SK-N-SH treated with all-trans-retinoic acid at 6 μM for 48 hours (cell line): ENCODE measurements at regions not wholly inside any gene's neighbourhood (a gene's known extent, or its start where the extent isn't known, plus 50 kb on each side); places are given as distances from the start of the nearest gene placed in this dataset.

Experiments used
- ATAC-seq: fragments of 200-7000 bp; cut with Tn5 transposase; 3 replicates; pipeline ENCODE4 v1.9.1; 2020; ENCODE audit warnings: mild to moderate bottlenecking, moderate library complexity
- ARNTL ChIP-seq: fragments of 450-650 bp; formaldehyde crosslinking; IDR thresholded peaks from 2 replicates; pipeline ENCODE4 v1.5.0; 2020; ENCODE audit warnings: low read depth, mild to moderate bottlenecking, moderate library complexity, borderline replicate concordance
- CREB5 ChIP-seq: fragments of 250-450 bp; sonication (Bioruptor Pico); IDR thresholded peaks from 2 replicates; pipeline ENCODE4 v1.5.1; 2020; ENCODE audit warnings: low read depth, mild to moderate bottlenecking, moderate library complexity
- CSDC2 ChIP-seq: fragments of 250-450 bp; sonication (Bioruptor Pico); IDR thresholded peaks from 2 replicates; pipeline ENCODE4 v1.5.0; 2020; ENCODE audit warnings: mild to moderate bottlenecking, moderate library complexity
- GLIS3 ChIP-seq: fragments of 250-450 bp; sonication (Bioruptor Pico); IDR thresholded peaks from 2 replicates; pipeline ENCODE4 v1.5.0; 2020; ENCODE audit warnings: mild to moderate bottlenecking, moderate library complexity
- OSR1 ChIP-seq: fragments of 250-450 bp; sonication (Bioruptor Pico); IDR thresholded peaks from 2 replicates; pipeline ENCODE4 v1.8.0; 2022; ENCODE audit warnings: moderate library complexity, mild to moderate bottlenecking, inconsistent platforms
- PATZ1 ChIP-seq: fragments of 250-450 bp; sonication (Bioruptor Pico); IDR thresholded peaks from 2 replicates; pipeline ENCODE4 v1.8.0; 2020; ENCODE audit warnings: mild to moderate bottlenecking, moderate library complexity, borderline replicate concordance
- RARB ChIP-seq: fragments of 250-450 bp; sonication (Bioruptor Pico); IDR thresholded peaks from 2 replicates; pipeline ENCODE4 v1.8.0; 2021; ENCODE audit warnings: mild to moderate bottlenecking, moderate library complexity
- SNAI2 ChIP-seq: fragments of 250-450 bp; sonication (Bioruptor Pico); IDR thresholded peaks from 2 replicates; pipeline ENCODE4 v1.5.0; 2020; ENCODE audit warnings: mild to moderate bottlenecking, moderate library complexity
- ZC3H10 ChIP-seq: fragments of 250-450 bp; sonication (Bioruptor Pico); IDR thresholded peaks from 2 replicates; pipeline ENCODE4 v1.5.1; 2021; ENCODE audit warnings: mild to moderate bottlenecking, moderate library complexity
- ZFP30 ChIP-seq: fragments of 450-650 bp; formaldehyde crosslinking; IDR thresholded peaks from 2 replicates; pipeline ENCODE4 v1.5.0; 2022; ENCODE audit warnings: mild to moderate bottlenecking, moderate library complexity
- ZNF70 ChIP-seq: fragments of 450-650 bp; formaldehyde crosslinking; IDR thresholded peaks from 2 replicates; pipeline ENCODE4 v1.5.0; 2020; ENCODE audit warnings: mild to moderate bottlenecking, moderate library complexity

- TF ChIP-seq GLIS3 (CRISPR knock-in tag) (no peak), PATZ1 (no peak), ZC3H10 (CRISPR knock-in tag) (no peak), ZNF70 (no peak), CSDC2 (CRISPR knock-in tag) (no peak), ZFP30 (CRISPR knock-in tag) (no peak)
- no peak for ATAC-seq
Observed at GRCh38 chr15:77684341-77685081, 51.8 kb upstream of the LINGO1 start.

GRCh38 chr15:77682564-77682963 is 49.9 kb upstream of the LINGO1 start:
- no peak for ATAC-seq

More at GRCh38 chr15:77682564-77682963, 49.9 kb upstream of the LINGO1 start:
- no peak for TF ChIP-seq CREB5
- no peak for TF ChIP-seq OSR1 (CRISPR knock-in tag)
- TF ChIP-seq ARNTL (CRISPR knock-in tag): no peak
- no peak for TF ChIP-seq SNAI2 (CRISPR knock-in tag)
- no peak for TF ChIP-seq RARB
